CD4-positive, alpha-beta T cell (primary cell): ENCODE measurements at regions not wholly inside any gene's neighbourhood (a gene's known extent, or its start where the extent isn't known, plus 50 kb on each side); places are given as distances from the start of the nearest gene placed in this dataset.
A peak's percentile ranks its signal among the peaks of the same experiment; 100 is the strongest.

Experiments
- ATAC-seq: fragments of 200-7000 bp; cut with Tn5 transposase; one replicate; pipeline ENCODE4 v1.10.0; 2022; ENCODE audit warnings: mild to moderate bottlenecking; ENCODE audit not compliant: poor library complexity
- CTCF ChIA-PET: fragments of 350-600 bp; sonication (Branson Sonifier 250); formaldehyde crosslinking; loops from one replicate; lab custom pipeline; 2021; ENCODE audit warnings: antibody characterized with exemption, inconsistent platforms; lab: Charles Lee
- POLR2A ChIA-PET: fragments of 350-600 bp; sonication (Branson Sonifier 250); formaldehyde crosslinking; loops from one replicate; lab custom pipeline; 2021; ENCODE audit warnings: antibody characterized with exemption, inconsistent platforms; lab: Charles Lee
- DNase-seq, 14 experiments: peaks; one replicate each; pipeline ENCODE4 v3.0.0-alpha.2; 2013 to 2020; ENCODE audit warnings: mixed read lengths in 2 of 14
- H3K27ac ChIP-seq, 2 donors: one replicate each; pipeline versions ENCODE4 v1.5.1 to v1.7.0; 2013; ENCODE audit warnings: low read length in 2 of 2, low read depth in 1 of 2, mild to moderate bottlenecking in 1 of 2
- H3K27me3 ChIP-seq, 2 experiments: 1 replicate in 1 of 2; 2 replicates in 1 of 2; pipeline versions ENCODE4 v1.6.1 to v1.7.0; 2013; ENCODE audit warnings: low read length in 2 of 2, control low read depth in 1 of 2, mild to moderate bottlenecking in 1 of 2, moderate library complexity in 1 of 2; ENCODE audit not compliant: insufficient read depth in 2 of 2, control insufficient read depth in 1 of 2
- H3K36me3 ChIP-seq: one replicate; pipeline ENCODE4 v1.6.1; 2013; ENCODE audit warnings: low read length, control low read depth; ENCODE audit not compliant: insufficient read depth
- H3K4me1 ChIP-seq: one replicate; pipeline ENCODE4 v1.6.1; 2013; ENCODE audit warnings: low read length, control low read depth; ENCODE audit not compliant: insufficient read depth
- H3K4me3 ChIP-seq: one replicate; pipeline ENCODE4 v1.5.1; 2013; ENCODE audit warnings: mild to moderate bottlenecking, low read length, moderate library complexity
- H3K9me3 ChIP-seq, 2 experiments: 1 replicate in 1 of 2; 2 replicates in 1 of 2; pipeline versions ENCODE4 v1.6.1 to v1.7.0; 2013; ENCODE audit warnings: low read length in 2 of 2, mild to moderate bottlenecking in 2 of 2, control low read depth in 1 of 2, moderate library complexity in 1 of 2; ENCODE audit not compliant: control insufficient read depth in 1 of 2, insufficient read depth in 1 of 2
- H3K27ac Mint-ChIP-seq: one replicate; pipeline ENCODE4 v1.8.0; 2020; ENCODE audit warnings: mixed read lengths
- H3K27me3 Mint-ChIP-seq: one replicate; pipeline ENCODE4 v1.8.0; 2021; ENCODE audit warnings: mixed read lengths
- H3K36me3 Mint-ChIP-seq: one replicate; pipeline ENCODE4 v1.8.0; 2021; ENCODE audit warnings: low read depth, mixed read lengths
- H3K4me1 Mint-ChIP-seq: one replicate; pipeline ENCODE4 v1.8.0; 2021; ENCODE audit warnings: low read depth, mixed read lengths
- H3K4me3 Mint-ChIP-seq: one replicate; pipeline ENCODE4 v1.8.0; 2020; ENCODE audit warnings: mild to moderate bottlenecking, mixed read lengths
- H3K9me3 Mint-ChIP-seq: one replicate; pipeline ENCODE4 v1.8.0; 2020; ENCODE audit warnings: mixed read lengths
- CTCF ChIP-seq: fragments of 200-600 bp; IDR thresholded peaks from one replicate; pipeline ENCODE4 v1.8.0; 2022; ENCODE audit warnings: antibody characterized with exemption, mild to moderate bottlenecking
- intact Hi-C, 2 experiments: fragments of 100-400 bp; cut with DNase I in 1 of 2; cut with micrococcal nuclease in 1 of 2; formaldehyde crosslinking; loops; one replicate each; pipeline versions ENCODE4 v1.15.1 to v1.9.0; 2023 to 2025; cut with DNase I, micrococcal nuclease

- Histone ChIP-seq H3K27ac (peak overlapping the region in 1 of 2 donors; percentile 15), H3K9me3 (no peaks in the 10 kb centered on the region), H3K4me1 (peaks cover 42% of the 10 kb centered on the region), H3K36me3 (no peaks in the 10 kb centered on the region), H3K4me3 (peak overlapping the region; percentile 35), H3K27me3 (no peaks in the 10 kb centered on the region)
- CTCF ChIA-PET, result interaction anchor here (0.9 to 4.0 kb wide), 3 partner anchors 11 to 473 kb away, joined by 3 to 21 read pairs (median 3); no protein-coding TSS in a partner anchor
- Mint-ChIP-seq H3K27ac (peak overlapping the region; percentile 90), H3K4me1 (peaks cover 37% of the 10 kb centered on the region), H3K4me3 (peak overlapping the region; percentile 85), H3K9me3 (no peaks in the 10 kb centered on the region), H3K27me3 (peaks cover 5% of the 10 kb centered on the region), H3K36me3 (peaks cover 6% of the 10 kb centered on the region)
- no peak for TF ChIP-seq CTCF
- POLR2A ChIA-PET, result interaction anchor here (0.6 to 3.9 kb wide), 9 partner anchors 11 to 479 kb away, joined by 3 to 34 read pairs (median 4); partner anchors contain the start of gene BACH2
- ATAC-seq, result no peak
- intact Hi-C loops, result loop anchor here in 1 of 2 experiments (5.0 kb wide), 2 partner anchors 49 to 64 kb away; no protein-coding TSS in a partner anchor
- DNase-seq, result no peak
Measured at GRCh38 chr6:90413396-90413795, 116.8 kb upstream of the BACH2 start.

- intact Hi-C loops, result loop anchor here in 1 of 2 experiments (5.0 kb wide), 2 partner anchors 50 to 65 kb away; no protein-coding TSS in a partner anchor
- DNase-seq (peak in 1 of 14 experiments; percentile 32), ATAC-seq (no peak)
- POLR2A ChIA-PET, result interaction anchor here (0.8 to 3.9 kb wide), 4 partner anchors 10 to 116 kb away, joined by 3 to 34 read pairs (median 16); partner anchors contain the start of gene BACH2
- Mint-ChIP-seq H3K27ac (peak overlapping the region; percentile 90), H3K27me3 (peaks cover 5% of the 10 kb centered on the region), H3K36me3 (peaks cover 6% of the 10 kb centered on the region), H3K9me3 (no peaks in the 10 kb centered on the region), H3K4me3 (peak overlapping the region; percentile 35), H3K4me1 (peaks cover 37% of the 10 kb centered on the region)
- Histone ChIP-seq H3K4me3 (no peak overlapping the region), H3K4me1 (peaks cover 42% of the 10 kb centered on the region), H3K27ac (peak overlapping the region in 1 of 2 donors; percentile 15), H3K27me3 (no peaks in the 10 kb centered on the region), H3K36me3 (no peaks in the 10 kb centered on the region), H3K9me3 (no peaks in the 10 kb centered on the region)
- CTCF ChIA-PET, result interaction anchor here (1.2 to 4.0 kb wide), 3 partner anchors 10 to 20 kb away, joined by 3 to 21 read pairs (median 13); no protein-coding TSS in a partner anchor
- TF ChIP-seq CTCF, result no peak
Measured at GRCh38 chr6:90412538-90413369, 116.1 kb upstream of the BACH2 start.

GRCh38 chr6:90411292-90411781 lies 114.7 kb upstream of the BACH2 start:
- H3K9me3 ChIP-seq, result no peaks in the 10 kb centered on the region
- no peaks in the 10 kb centered on the region for H3K36me3 ChIP-seq
- peaks cover 47% of the 10 kb centered on the region for H3K4me1 ChIP-seq
- CTCF ChIA-PET, result interaction anchor here (0.6 to 4.0 kb wide), 8 partner anchors 12 to 471 kb away, joined by 3 to 21 read pairs (median 3); no protein-coding TSS in a partner anchor
- H3K4me3 Mint-ChIP-seq, result no peak overlapping the region
- H3K4me1 Mint-ChIP-seq, result peaks cover 39% of the 10 kb centered on the region
- H3K27me3 ChIP-seq, result no peaks in the 10 kb centered on the region
- H3K4me3 ChIP-seq, result no peak overlapping the region
- ATAC-seq (peak; percentile 73), DNase-seq (peak in 13 of 14 experiments; percentile 35 to 88 (median 44))
- H3K27ac ChIP-seq, result peak overlapping the region in 1 of 2 donors; percentile 51
- no peak for TF ChIP-seq CTCF
- POLR2A ChIA-PET, result interaction anchor here (1.4 to 3.8 kb wide), 2 partner anchors 9 to 14 kb away, joined by 6 to 29 read pairs; no protein-coding TSS in a partner anchor
- peak overlapping the region; percentile 90 for H3K27ac Mint-ChIP-seq
- intact Hi-C loops, result loop anchor here in 1 of 2 experiments (5.0 kb wide), 2 partner anchors 51 to 66 kb away; no protein-coding TSS in a partner anchor
- peaks cover 6% of the 10 kb centered on the region for H3K36me3 Mint-ChIP-seq
- H3K9me3 Mint-ChIP-seq, result no peaks in the 10 kb centered on the region
- peaks cover 5% of the 10 kb centered on the region for H3K27me3 Mint-ChIP-seq
